Dedifferentiated amniotic fluid mesenchymal stem cell (primary cell): ENCODE measurements at regions not wholly inside any gene's neighbourhood (a gene's known extent, or its start where the extent isn't known, plus 50 kb on each side); places are given as distances from the start of the nearest gene placed in this dataset.

Source experiments
- DNase-seq: peaks from one replicate; pipeline ENCODE4 v3.0.0-alpha.2; 2016; ENCODE audit errors: extremely low spot score

DNA sequence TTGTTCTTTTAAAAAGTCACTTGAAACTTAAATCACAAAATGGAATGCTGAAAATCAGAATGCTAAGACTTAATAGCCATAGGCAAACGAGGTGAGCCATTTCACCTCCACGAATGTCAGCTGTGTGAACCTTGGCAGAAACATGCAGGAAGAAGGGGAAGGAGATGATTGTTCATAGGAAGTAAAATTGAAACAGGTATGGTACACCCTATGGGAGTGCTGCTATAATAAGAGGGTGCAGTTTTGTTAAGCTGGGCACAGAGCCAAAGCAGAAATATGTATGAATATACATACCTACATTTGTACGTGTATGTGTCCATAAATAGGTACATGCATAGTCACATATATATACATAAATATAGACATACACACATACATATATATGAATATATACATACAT is 51.0 kb upstream of the SPINK5 start:
- no peak for DNase-seq

DNA sequence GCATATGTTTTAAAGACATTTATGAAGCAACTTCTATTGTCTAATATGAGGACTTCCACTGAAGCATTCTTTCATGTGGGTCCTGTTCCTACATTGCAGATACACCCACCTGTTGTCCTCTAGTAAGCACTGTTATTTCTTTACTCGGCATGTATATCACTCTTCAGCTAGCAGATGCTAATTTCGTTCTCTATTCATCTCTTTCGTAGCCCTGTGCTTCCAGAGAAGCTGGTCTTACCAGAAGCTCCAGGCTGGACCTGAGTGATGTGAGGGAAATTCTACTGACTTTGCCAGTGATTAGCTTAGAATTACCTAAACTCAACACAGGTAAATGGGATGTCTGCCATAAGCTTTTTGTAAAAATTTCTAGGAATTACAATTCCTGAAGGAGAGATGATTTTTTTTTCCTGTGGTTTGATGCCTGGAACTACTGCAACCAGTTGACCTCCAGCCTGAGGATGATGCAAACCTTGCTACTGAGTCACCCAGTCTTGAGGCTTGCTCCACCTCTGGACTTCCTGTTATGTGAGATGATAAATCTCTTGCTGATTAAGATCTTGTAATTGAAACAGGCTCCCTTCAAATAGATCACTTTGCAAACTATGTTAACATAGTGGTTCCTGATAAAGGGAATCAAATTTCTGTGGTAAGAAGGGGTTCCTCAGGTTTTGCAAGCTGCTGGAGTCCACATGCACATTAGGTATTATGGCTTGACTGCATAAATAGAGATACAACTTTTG is 52.2 kb upstream of the SPINK5 start:
- DNase-seq = peak; percentile 23

DNA sequence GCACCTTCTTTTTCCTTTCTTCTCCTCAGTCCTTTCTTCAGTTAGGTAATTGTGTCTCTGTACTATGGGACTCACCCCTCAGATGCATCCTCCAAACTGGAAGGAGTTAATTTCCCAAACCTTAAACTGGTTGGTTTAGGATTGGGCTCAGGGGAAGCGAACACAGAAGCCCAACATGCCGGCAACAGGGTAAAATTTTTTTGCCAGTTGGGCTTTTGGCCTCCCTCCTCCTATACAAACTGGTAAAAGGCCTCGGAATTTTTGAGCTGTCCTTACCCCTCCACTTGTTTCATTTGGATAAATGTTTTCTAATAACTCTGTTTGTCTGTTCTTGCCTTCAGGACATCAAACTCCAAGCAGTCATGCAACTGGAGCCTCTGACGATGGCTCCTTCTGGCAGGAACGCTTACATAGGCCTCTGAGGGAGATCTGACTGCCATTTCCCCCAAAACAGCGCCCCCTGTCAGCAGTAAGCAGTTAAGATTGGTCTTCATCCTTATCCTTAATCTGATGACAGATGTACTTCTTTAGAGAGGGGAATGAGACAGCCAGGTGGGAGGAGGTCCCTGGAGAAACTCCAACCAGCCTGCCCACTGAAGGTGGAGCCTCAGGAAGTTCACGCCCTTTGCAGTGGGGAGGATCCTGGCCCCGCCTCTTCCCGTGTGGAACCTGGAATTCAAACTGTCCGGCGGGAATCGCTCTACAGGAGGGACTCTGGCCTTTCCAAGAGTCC is 57.8 kb upstream of the SPINK5 start:
- DNase-seq = no peak

DNA sequence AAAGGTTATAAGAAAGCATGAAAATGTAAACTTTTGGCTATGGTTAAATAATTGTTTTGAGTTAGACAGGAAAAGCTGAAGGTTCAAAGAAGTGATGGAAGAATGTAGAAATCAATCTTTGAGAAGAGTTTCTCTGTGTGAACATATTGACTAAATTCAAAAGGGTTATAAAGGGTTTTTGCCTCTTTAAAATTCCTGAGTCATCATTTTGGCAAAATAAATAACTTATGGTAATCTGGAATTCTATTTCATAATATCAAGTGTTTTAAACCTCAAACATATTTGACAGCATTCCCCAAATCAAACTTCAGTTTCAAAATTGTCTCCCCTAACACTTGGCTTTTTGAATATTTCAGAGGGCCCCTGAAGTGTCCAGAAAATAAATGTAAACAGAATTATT is 60.6 kb upstream of the SPINK5 start:
- no peak for DNase-seq

DNA sequence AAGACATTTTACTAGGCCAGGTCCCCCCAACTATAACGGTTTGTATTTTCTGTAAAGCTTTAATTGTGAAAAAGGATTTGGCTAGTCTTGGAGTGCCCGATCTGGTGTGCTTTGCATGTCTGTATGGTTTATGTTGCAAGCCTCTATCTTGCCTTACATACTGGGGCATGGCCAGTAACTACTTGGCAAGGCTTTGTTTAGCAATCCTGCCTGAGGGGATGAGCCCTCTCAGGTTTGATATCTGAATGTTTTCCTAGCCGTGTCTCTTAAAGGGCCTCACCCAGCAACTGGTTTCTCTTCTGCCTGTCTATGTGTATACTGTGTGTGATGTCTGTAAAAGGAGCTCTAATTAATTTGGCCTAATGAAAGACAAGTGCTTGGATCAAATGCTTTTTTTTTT is 61.3 kb upstream of the SPINK5 start:
- no peak for DNase-seq

DNA sequence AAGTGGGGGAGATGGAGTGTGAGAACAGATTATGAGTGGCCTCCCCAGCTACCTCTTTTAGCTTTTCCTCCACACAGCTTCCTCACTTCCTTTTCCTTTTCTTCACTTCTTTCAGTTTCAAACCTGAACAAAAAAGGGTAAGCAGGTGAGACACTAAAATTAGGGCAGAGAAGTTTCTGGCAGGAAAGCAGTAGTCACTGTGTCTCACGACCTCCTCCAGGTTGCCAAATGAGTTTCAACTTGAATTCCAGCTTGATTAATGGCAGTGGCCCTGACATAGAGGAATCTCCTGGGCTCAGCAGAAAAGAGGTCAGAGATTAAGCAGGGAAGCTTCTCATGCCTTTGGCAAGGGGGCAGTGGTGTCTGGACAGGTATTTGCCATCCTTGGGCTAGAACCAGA is 63.7 kb upstream of the SPINK5 start:
- DNase-seq = no peak

DNA sequence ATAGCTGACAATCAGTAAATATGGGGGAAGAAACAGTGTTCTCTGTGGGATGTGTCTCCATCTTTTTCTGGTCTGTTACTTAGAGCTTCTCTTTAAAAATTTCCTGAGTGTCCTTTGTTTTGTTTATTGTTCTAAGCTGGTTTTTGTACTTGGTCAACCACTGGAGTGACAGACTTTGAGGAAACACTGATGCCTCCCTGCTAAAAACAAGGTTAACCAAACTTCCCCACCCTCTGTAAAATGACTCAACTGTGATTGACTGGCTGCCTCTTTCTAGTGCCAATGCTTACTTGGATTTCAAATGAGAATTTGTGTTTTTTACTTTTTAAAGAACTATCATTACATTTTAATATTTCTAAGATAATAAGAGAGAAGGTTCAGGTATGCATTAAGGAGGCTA is 65.1 kb upstream of the SPINK5 start:
- no peak for DNase-seq

DNA sequence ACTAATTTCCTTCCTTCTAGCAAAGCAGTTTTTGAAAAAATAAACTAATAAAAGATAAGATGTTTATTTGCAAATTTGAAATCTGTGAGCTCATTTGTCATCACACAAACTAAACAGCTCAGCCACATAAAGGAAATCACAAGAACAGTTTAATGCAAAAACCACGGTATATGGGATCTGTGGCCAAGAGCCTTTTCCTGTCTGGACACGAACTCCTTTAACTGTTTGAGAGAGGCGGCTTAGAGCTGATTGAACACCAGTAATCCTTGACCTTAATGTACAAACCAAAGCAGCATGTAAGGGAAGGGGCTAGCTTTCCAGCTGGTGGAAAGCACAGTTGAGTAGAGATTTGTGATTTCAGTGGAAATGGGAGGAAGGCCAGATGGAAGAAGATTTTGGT is 66.3 kb upstream of the SPINK5 start:
- DNase-seq = no peak

DNA sequence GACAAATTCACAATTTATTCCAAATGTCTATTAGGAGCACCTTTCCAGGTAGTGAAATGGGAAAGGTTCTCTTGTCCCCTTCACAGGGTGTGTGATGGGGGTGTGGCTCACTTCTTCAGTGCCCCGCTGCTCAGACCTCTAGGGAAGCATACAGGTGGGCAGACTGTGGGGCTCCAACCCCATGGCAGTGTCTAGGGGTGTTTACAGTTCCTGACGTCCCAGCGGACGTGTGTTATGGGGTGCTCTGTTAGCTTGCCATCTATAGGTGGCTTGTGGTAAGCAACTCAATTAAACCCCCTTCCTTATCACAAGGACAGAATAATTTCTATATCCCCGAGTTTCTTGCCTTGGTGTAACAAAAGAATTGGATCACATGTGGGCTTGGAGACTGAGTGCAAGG is 67.4 kb upstream of the SPINK5 start:
- DNase-seq = no peak

DNA sequence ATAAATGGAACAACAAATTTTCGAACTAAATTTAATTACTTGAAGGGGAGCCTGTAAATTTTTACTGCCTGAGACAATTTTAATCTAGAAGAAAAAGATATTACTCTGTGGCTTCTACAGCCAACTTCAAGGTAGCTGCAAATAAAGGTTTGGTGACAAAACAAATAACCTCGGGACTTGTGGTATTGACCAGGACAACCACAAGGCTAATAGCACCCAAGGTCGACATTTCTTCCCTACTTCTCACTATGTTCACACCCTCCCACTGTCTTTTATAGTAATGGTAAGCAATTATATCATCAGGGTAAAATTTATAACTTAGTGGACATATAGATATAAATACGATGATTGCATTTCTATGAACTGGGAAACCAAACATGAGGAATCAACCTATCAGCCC is 67.9 kb upstream of the SPINK5 start:
- no peak for DNase-seq

DNA sequence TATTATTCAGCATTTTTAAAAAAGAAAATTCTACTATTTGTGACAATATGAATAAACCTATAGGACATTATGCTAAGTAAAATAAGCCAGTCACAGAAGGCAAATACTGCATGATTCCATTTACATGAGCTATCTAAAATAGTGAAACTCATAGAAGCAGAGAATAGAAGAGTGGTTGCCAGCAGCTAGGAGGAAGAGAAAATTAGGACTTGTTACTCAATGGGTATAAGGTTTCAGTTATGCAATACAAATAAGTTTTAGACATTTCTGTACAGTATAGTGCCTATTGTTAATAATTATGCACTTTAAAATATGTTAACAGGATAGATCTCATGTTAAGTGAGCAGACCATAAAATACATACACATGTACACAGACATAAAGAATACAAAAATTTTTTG is 73.8 kb upstream of the SPINK5 start:
- DNase-seq = no peak

DNA sequence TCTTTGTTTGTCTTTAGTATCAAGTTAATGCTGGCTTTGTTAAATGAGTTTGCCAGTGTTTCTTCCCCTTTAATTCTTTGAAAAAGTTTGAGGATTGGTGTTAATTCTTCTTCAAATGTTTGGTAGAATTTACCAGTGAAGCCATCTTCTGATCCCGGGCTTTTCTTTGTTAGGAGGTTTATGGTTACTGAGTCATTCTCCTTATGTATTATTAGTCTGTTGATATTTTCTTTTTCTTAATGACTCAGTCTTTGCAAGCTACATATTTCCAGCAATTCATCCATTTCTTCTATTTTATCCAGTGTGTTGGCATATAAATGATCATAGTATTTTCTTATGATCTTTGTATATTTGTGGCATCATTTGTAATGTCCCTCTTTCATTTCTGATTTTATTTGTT is 74.5 kb upstream of the SPINK5 start:
- DNase-seq = no peak

DNA sequence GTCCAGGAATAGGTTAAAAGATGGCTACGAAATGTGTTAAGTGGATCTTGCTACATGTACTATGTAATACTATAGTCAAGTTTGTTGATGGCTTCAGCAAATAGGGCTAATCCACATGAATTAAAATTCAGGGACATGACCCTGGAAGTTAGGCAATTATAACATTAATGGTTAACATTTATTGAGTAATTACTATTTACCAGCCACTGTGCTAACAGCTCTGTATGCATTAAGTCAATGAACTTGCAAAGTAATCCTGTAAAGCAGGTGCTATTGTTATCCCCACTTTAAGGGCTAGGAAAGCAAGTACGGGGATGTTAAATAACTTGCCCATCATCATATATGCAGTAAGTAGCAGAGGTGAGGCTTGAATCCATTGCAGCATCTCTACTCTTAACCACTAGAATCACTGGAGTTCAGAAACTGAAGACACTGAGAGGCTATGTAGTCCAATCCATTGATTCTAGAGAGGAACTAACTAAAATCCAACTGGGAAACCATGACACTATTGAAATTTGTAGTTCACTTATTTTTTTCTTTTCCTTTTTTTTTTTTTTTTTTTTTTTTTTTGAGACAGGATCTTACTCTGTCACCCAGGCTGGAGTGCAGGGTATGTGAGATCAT is 77.5 kb upstream of the SPINK5 start:
- DNase-seq = no peak

DNA sequence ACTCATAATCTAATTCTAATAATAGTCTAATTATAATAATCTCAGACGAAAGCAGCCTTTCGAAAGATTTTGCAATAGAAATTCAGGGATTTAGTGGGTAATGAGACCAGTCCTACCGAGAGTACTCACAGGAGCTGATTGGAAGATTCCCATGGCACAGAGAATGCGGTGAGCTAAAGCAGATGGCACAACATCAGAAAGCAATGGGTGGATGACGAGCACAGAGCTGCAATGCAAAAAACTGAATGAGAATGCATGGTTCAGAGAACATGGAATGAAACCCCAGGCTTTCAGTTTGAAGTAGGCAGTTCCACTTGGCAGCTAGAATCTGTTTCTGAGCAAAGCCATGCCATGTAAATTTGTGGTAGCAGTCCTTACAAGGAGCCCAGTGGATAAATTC is 78.2 kb upstream of the SPINK5 start:
- no peak for DNase-seq

DNA sequence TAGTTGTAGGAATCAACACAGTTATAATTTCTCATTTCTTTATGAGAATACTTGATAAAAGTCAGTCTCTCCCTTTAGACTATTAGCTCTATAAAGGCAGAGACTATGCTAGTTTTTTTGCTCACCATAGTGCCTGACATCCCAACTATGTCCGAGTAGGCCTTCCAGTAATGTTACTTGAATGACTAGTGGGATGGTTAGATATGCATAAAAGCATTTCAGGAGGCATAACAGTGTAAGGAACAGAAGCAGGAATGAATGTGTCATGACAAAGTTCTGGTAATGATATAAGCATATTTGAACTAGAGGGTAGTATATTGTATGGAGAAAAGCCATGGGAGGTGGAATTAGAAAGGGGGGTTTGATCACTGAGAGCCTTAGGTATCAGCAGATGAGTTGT is 77.4 kb upstream of the C5orf46 start:
- no peak for DNase-seq

DNA sequence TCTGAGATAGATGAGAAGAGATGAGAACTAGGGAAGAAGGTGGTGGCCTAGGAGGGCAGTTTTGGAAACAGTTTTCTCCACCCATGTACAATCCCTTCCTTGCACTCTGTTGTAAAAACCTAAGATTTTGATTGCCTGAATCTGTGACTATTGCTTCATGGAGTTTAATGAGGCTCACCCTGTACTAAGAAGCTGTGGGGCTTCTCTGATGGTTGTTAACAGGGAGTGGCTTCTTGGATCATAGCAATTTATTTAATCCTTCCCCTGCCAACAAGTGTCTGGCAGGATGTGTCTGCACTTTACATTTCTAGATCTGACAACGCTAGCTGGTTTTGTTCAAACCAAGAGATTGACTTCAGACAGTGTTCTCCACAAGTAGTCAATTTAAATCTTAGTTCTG is 74.7 kb upstream of the C5orf46 start:
- no peak for DNase-seq

DNA sequence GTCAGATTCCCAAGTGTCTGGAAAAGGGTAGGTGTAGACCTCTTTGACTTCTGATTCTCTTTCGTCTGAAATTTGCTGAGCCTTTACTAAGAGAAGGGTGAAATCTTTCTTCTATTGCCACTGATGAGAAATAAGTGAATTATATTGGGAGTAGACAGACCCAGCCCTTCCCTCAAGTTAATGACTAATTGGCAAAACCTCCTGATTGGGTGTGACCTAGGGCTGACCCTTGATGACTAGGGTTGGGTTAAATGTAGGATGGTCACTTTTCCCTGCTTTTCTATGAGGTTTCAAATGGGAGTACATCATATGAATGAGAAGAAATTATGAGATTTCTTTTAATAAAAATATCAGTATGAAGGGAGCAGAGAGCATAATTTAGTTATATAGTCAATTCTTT is 73.4 kb upstream of the C5orf46 start:
- no peak for DNase-seq

DNA sequence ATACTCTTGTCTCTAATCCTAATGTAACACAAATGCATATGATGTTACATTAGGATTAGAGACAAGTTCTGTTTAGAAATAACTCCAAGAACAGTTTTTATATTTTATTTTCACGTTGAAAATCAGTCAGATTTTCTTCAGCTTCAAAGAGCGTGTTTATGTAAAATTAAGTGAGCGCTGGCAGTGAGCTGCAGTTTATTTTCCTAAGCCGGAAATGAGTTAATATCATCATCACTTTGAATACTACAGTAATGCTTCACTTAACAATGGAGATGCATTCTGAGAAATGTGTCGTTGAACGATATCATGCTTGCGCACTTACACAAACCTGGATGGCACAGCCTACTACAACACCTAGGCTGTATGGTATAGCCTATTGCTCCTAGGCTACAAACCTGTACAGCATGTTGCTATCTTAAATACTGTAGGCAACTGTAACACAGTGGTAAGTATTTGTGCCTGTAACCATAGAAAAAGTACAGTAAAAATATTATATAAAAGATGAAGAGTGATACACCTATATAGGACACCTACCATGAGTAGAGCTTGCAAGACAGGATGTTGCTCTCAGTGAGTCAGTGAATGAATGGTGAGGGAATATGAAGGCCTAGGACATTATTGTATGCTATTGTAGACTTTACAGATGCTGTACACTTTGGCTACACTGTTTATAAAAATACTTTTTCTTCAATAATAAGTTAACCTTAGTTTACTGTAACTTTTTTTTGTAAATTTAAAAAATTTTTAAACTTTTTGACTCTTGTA is 65.9 kb upstream of the C5orf46 start:
- DNase-seq = no peak

DNA sequence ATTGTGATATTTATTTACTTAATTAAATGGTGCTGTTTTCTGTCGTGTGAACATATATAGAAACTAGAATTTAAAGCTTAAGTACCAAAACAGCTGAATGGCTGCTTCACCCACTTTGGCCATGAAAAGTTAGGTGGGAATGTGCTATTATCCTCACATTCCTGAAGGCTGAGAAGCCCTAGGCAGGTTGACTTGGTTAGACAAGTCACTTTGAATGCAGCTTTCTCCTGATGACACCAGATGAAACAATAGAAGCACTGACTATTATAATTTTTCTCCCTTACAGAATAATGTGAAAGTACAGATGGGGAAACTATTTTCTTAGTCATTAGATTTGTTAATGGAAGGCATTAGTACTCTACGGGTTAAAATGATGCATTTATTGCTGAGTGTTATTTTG is 65.1 kb upstream of the C5orf46 start:
- no peak for DNase-seq

DNA sequence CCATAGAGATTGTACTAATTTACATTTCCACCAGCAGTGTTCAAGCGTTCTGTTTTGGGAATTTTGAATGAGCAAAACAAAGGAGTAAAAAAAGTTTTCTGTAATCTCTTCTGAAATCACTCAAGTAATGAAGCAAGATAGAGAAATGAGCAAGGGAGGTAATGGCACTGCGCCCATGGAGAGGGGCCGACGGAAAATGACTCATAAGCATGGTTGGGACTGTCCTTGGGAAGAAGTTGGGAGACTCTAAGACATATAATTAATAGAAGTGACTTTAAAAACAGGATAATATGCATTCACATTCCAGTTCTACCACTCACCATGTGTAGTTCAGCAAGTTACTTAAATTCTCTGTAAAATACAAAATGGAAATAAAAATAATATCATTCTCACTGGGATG is 62.5 kb upstream of the C5orf46 start:
- no peak for DNase-seq

DNA sequence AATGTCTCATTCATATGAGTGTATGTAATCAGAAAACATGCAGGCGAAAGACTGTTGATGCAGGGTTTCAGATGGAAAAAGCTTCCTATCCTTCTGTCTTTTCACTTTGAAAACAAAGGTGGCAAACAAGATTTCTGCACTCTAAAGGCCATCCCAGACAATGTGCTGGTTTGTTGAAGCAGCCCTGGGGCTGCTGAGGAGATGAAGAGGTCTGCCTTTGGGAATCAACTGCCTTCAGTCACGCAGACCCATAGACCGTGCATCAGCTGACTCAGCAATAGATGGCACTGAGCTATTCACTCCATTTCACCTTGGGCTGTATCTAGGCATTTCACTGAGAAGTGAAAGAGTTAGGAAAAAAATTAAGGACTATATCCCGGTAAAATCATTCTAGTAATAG is 60.5 kb upstream of the C5orf46 start:
- no peak for DNase-seq

DNA sequence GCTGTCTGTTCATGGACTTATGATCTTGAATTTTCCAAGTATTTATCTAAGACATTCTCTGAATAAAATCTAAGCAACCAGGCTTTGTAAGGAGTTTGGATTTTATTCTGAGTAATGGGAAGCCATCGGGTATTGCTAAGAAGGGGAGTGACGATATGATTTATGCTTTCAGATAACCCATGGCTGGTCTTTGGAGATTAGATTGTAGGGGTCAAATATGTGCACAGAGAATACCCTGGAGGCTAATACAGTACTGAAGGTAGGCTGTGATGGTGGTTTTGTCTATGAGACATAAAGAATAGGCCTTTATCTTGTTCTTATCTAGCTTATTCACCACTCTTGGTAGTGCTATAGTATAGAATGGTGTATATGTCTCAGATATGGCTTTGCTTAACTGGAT is 60.0 kb upstream of the C5orf46 start:
- DNase-seq = no peak

DNA sequence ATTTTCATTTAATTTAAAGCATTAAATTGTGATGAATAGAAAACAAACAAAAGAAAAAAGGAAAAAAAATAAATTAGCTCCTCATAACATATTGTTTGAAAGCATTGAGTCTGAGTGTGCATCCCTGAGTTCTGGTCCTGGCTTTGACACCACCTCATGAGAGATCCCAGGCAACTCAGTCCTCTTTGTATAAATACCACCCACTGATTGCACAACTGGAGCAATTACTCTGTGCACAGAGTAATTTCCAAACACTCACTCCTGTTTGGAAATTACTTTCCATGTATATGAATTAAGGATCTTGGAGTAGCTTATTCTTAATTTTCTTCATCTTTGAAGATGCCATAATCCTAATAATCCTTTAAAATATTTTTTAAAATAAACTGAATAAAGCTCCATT is 59.4 kb upstream of the C5orf46 start:
- DNase-seq = no peak
